Esophagus muscularis mucosa (tissue), 4 donors: ENCODE measurements at regions not wholly inside any gene's neighbourhood (a gene's known extent, or its start where the extent isn't known, plus 50 kb on each side); places are given as distances from the start of the nearest gene placed in this dataset.

Experiments
- EP300 ChIP-seq: sonication (generic); formaldehyde crosslinking; IDR thresholded peaks from one replicate; pipeline ENCODE4 v1.6.1; 2017; ENCODE audit warnings: antibody characterized with exemption
- POLR2AphosphoS5 ChIP-seq, 2 donors: sonication (generic); formaldehyde crosslinking; IDR thresholded peaks; one replicate each; pipeline ENCODE4 v1.6.1; 2017; ENCODE audit warnings: antibody characterized with exemption in 2 of 2
- TF ChIP-seq, protein P1 (sequence below), 3 experiments: fragments of 200-600 bp in 2 of 3; fragments of 450-650 bp in 1 of 3; sonication (generic) in 2 of 3; IDR thresholded peaks; one replicate each; pipeline ENCODE4 v1.5.1; 2017 to 2019; ENCODE audit warnings: antibody characterized with exemption in 3 of 3, mild to moderate bottlenecking in 2 of 3, moderate library complexity in 1 of 3

DNA sequence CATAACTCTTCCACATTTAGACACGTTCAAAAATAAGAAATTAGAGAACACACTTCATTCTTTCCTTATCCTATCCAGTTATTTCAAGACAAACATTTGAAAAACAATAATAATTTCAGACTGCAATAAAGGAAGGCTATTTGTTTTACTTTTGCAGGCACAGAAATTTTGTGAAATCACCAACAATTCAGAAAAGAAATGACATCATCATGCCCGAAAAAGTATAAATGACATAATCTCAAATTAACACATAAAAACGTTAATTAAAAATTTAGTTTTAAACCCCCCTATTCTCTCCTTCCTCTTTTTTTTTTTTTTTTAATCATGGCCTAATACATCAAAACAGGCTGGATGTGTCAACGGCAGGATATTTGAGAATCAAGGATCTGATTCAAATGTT lies 468.4 kb upstream of the RBFOX1 start:
- TF ChIP-seq, protein P1, sequence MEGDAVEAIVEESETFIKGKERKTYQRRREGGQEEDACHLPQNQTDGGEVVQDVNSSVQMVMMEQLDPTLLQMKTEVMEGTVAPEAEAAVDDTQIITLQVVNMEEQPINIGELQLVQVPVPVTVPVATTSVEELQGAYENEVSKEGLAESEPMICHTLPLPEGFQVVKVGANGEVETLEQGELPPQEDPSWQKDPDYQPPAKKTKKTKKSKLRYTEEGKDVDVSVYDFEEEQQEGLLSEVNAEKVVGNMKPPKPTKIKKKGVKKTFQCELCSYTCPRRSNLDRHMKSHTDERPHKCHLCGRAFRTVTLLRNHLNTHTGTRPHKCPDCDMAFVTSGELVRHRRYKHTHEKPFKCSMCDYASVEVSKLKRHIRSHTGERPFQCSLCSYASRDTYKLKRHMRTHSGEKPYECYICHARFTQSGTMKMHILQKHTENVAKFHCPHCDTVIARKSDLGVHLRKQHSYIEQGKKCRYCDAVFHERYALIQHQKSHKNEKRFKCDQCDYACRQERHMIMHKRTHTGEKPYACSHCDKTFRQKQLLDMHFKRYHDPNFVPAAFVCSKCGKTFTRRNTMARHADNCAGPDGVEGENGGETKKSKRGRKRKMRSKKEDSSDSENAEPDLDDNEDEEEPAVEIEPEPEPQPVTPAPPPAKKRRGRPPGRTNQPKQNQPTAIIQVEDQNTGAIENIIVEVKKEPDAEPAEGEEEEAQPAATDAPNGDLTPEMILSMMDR (IDR thresholded peaks at IDR 0.05), result no peak
- TF ChIP-seq EP300 (no peak), POLR2AphosphoS5 (IDR thresholded peaks at IDR 0.05) (no peak)
